ENCODE measurements at regions not wholly inside any gene's neighbourhood (a gene's known extent, or its start where the extent isn't known, plus 50 kb on each side); places are given as distances from the start of the nearest gene placed in this dataset.

GRCh38 chr14:38751459-38751858, 351.6 kb downstream of the SEC23A start:
- DNase-seq (no peak), ATAC-seq (no peak)
- intact Hi-C loops (cut with DNase I): no loop called here
- TF ChIP-seq CTCF (IDR thresholded peaks at IDR 0.05): no peak
- no peak overlapping the region for H3K4me3 ChIP-seq
- no peaks in the 10 kb centered on the region for H3K36me3 ChIP-seq
- no peak overlapping the region for H3K27ac ChIP-seq
- no peaks in the 10 kb centered on the region for H3K9me3 ChIP-seq
- no peaks in the 10 kb centered on the region for H3K27me3 ChIP-seq
- H3K4me1 ChIP-seq: no peaks in the 10 kb centered on the region

- Histone ChIP-seq H3K27ac (no peak overlapping the region), H3K36me3 (no peaks in the 10 kb centered on the region), H3K9me3 (no peaks in the 10 kb centered on the region), H3K4me1 (no peaks in the 10 kb centered on the region), H3K4me3 (no peak overlapping the region), H3K27me3 (no peaks in the 10 kb centered on the region)
- ATAC-seq (no peak), DNase-seq (no peak)
- intact Hi-C loops (cut with DNase I): no loop called here
- no peak for TF ChIP-seq CTCF (IDR thresholded peaks at IDR 0.05)
Observed at GRCh38 chr14:38749936-38750335, 353.1 kb downstream of the SEC23A start.

GRCh38 chr14:38745861-38746260, 357.2 kb downstream of the SEC23A start:
- DNase-seq (no peak), ATAC-seq (no peak)
- TF ChIP-seq CTCF (IDR thresholded peaks at IDR 0.05): no peak
- Histone ChIP-seq H3K27ac (no peak overlapping the region), H3K9me3 (no peaks in the 10 kb centered on the region), H3K4me1 (no peaks in the 10 kb centered on the region), H3K4me3 (no peak overlapping the region), H3K36me3 (no peaks in the 10 kb centered on the region), H3K27me3 (no peaks in the 10 kb centered on the region)
- intact Hi-C loops (cut with DNase I): no loop called here

GRCh38 chr14:38743966-38744584, 359.0 kb downstream of the SEC23A start:
- Histone ChIP-seq H3K9me3 (no peaks in the 10 kb centered on the region), H3K4me3 (no peak overlapping the region), H3K27me3 (no peaks in the 10 kb centered on the region), H3K27ac (no peak overlapping the region), H3K36me3 (no peaks in the 10 kb centered on the region), H3K4me1 (no peaks in the 10 kb centered on the region)
- TF ChIP-seq CTCF (IDR thresholded peaks at IDR 0.05): no peak
- no peak for ATAC-seq
- DNase-seq: no peak
- intact Hi-C loops (cut with DNase I): no loop called here

- intact Hi-C loops (cut with DNase I): no loop called here
- ATAC-seq: no peak
Observed at GRCh38 chr14:38737686-38738407, 365.2 kb downstream of the SEC23A start.

More at GRCh38 chr14:38737686-38738407, 365.2 kb downstream of the SEC23A start:
- no peaks in the 10 kb centered on the region for H3K9me3 ChIP-seq
- no peak for TF ChIP-seq CTCF (IDR thresholded peaks at IDR 0.05)
- no peak overlapping the region for H3K4me3 ChIP-seq
- H3K36me3 ChIP-seq: no peaks in the 10 kb centered on the region
- H3K27me3 ChIP-seq: no peaks in the 10 kb centered on the region
- DNase-seq: no peak
- H3K4me1 ChIP-seq: no peaks in the 10 kb centered on the region
- no peak overlapping the region for H3K27ac ChIP-seq
